ENCODE measurements at regions not wholly inside any gene's neighbourhood (a gene's known extent, or its start where the extent isn't known, plus 50 kb on each side); places are given as distances from the start of the nearest gene placed in this dataset.

GRCh38 chr18:41416044-41416443 is 539.0 kb upstream of the PIK3C3 start:
- TF ChIP-seq, protein P1, sequence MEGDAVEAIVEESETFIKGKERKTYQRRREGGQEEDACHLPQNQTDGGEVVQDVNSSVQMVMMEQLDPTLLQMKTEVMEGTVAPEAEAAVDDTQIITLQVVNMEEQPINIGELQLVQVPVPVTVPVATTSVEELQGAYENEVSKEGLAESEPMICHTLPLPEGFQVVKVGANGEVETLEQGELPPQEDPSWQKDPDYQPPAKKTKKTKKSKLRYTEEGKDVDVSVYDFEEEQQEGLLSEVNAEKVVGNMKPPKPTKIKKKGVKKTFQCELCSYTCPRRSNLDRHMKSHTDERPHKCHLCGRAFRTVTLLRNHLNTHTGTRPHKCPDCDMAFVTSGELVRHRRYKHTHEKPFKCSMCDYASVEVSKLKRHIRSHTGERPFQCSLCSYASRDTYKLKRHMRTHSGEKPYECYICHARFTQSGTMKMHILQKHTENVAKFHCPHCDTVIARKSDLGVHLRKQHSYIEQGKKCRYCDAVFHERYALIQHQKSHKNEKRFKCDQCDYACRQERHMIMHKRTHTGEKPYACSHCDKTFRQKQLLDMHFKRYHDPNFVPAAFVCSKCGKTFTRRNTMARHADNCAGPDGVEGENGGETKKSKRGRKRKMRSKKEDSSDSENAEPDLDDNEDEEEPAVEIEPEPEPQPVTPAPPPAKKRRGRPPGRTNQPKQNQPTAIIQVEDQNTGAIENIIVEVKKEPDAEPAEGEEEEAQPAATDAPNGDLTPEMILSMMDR (IDR thresholded peaks at IDR 0.05) = no peak
- TF ChIP-seq POLR2A (IDR thresholded peaks at IDR 0.05) = no peak

Measured in Peyer's patch (tissue), 4 donors.